ENCODE measurements at regions not wholly inside any gene's neighbourhood (a gene's known extent, or its start where the extent isn't known, plus 50 kb on each side); places are given as distances from the start of the nearest gene placed in this dataset.
"Not testable (repeated sequence)": the region's sequence is repeated elsewhere in the genome, so short reads cannot be mapped to it uniquely, and the experiment has no call there.

DNA sequence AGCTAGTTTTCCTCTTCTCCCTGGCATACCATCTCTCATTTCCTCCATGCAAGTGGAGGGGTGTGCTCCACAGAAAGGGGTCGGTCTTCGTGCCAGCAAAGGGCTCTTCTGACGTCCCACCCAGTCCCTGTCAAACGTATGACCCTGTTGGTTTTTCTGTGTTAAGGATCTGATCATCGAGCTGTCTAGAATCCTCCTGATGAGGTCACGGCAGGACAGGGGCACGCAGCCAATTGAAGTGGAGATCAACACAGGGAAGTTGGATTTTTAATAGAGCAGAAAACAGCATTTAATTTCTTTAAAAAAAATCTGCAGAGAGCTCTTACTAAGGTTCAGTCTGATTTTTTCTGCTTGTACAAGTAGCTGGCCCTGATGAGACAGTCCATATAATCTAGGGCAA is 339.4 kb downstream of the TEX29 start:
- FAIRE-seq (no peak), DNase-seq (ENCODE audit: low spot score) (no peak)

DNA sequence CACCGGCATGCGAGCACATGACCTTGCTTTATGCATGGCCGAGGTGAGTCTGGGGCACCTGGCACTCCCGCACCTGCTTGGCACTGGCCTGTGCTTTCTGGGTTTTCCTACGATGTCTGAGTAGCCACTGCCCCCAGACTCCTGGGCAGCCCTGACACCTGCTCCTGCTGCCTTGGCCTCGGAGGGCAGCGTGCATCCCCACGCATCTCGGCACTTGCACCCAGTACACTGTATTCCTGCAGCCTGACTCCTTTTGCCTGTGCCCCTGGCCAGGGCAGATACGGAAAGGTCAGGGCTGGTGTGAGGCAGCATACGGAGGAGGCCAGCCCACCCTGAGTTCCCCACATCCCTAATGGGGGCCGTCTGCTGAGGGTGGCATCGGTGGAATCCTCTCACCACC is 340.6 kb downstream of the TEX29 start:
- no peak for FAIRE-seq
- no peak for DNase-seq (ENCODE audit: low spot score)

DNA sequence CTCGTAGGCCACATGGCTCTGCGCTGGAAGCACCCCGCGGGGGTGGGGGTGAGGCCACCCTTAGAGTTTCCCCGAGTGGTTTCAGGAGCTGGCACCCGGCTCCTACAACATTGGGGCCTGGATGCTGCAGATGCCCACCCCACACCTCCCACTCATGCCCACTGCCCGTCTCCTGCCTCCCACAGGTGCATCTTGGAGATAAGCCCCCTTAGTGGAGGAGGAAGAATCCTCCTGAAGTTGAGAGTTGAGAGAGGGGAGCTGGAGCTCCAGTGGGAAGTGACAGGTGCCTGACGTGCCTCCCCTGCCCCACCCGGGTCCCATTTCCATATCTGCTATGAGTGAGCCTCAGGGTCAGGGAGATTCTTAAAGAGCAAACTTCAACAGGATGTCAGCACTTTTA is 341.3 kb downstream of the TEX29 start:
- no peak for FAIRE-seq

DNA sequence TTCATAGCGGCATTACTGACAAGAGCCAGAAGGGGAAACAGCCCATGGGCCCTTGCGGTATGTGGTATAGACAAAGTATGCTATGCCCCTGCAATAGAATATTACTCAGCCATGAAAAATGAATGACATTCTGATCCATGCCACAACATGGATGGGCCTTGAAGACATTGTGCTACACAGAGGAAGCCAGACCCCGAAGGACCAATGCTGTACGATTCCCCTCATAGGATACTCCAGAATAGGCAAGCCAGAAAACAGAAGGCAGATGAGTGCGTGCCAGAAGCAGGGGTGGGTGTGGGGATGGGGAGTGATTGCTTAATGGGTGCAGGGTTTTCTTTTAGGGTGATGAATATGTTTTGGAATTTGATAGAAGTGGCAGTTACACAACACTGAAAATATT is 342.0 kb downstream of the TEX29 start:
- FAIRE-seq, result peak; percentile 85
- no peak for DNase-seq (ENCODE audit: low spot score)

More for the DNA sequence above, 341.3 kb downstream of the TEX29 start:
- no peak for DNase-seq (ENCODE audit: low spot score)

DNA sequence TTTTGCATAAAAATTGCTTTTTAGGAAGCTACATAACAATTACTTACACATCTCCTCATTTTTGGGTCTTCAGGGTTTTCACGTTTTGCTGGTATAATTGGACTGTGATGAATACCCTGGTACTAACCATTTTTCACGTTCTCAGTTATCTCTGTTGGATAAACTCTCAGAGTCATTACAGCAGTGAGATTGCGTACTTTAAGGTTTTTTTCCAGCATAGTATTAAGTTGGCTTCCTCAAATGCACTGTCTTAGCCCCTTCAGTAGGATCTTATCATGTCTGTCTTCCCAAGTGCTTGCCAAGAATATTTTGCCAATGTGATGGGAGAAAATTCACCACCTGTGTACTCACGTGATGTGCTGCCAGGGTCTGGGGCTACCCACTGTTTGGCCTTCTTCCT is 342.5 kb downstream of the TEX29 start:
- DNase-seq (ENCODE audit: low spot score) (no peak), FAIRE-seq (no peak)

DNA sequence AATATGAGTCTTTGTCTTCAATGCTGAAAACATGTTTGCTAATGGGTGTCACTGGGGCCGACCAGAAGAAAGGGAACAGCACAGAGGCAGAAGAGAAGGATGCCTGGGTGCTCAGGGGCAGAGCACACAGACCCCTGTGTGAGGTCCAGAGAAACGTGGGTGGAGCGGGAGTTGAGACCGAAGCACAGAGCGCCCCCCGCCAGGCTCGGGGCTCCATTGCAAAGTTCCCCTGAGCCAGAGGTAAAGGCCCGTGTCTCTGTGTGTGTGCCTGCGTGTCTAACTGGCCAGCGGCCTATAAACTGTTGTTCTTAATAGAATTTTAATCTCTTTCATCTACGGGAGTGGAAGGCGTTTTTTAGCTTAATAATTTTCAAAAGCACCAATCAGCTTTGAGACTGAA is 343.1 kb downstream of the TEX29 start:
- FAIRE-seq, result no peak

DNA sequence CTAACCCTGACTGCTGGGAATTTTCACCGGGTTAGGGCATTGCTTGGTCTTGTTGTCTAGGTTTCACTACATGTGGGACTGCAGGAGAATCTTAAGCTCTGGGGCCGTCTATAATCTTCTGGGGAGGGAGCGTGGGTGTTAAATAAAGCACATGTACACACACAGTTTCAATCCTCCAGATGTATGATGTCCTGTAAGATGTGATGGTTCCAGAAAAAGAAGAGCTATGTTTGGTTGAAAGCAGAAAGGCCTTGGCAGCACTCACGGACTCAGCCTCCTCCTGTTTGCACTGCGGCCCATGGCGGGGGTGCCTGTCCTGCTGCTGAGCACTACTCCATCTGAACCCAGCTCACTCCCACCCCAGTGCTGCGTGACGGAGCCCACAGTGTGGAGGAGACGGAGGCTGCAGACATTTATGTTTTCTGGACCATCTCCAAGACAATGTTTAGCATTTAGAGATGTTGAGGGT is 343.5 kb downstream of the TEX29 start:
- FAIRE-seq (no peak), DNase-seq (ENCODE audit: low spot score) (no peak)

More for the DNA sequence above, 343.1 kb downstream of the TEX29 start:
- no peak for DNase-seq (ENCODE audit: low spot score)

DNA sequence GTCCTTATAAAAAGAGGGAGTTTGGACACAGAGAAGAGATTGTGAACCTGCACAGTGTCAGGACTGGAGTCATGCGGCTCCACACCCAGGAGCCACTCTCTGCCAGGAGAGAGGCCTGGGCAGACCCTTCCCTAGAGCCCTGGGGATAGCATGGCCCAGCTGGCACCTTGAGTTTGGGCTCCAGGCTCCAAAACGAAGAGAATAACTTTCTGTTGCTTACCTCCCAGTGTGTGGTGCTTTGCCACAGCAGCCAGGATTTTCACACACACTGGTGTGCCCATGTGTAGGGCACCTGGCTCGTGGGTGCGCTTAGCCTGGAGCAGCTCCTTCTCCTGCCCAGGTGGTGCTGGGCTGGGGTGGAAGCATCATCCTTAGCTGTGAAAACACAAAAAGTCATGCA is 344.3 kb downstream of the TEX29 start:
- FAIRE-seq (no peak), DNase-seq (ENCODE audit: low spot score) (no peak)

DNA sequence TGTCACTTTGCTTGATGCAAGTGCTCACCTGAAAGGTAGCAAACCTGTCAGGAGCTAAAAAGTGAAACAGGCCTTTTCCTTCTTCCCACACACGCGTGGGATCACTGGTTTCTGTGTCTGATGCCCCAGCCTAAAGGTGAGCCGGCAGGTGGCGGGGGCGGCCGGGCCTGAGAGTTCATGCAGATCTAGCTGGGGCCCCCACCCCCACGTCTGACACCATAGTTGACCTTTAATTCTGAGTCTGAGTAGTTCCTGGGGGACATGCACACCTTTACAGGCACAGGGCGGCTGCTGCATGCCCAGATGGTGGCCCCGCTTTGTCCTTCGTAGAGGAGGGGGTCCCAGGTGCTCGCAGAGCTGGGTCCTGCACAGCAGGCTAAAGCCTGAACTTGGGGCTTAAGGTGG is 345.3 kb downstream of the TEX29 start:
- no peak for DNase-seq (ENCODE audit: low spot score)
- no peak for FAIRE-seq

DNA sequence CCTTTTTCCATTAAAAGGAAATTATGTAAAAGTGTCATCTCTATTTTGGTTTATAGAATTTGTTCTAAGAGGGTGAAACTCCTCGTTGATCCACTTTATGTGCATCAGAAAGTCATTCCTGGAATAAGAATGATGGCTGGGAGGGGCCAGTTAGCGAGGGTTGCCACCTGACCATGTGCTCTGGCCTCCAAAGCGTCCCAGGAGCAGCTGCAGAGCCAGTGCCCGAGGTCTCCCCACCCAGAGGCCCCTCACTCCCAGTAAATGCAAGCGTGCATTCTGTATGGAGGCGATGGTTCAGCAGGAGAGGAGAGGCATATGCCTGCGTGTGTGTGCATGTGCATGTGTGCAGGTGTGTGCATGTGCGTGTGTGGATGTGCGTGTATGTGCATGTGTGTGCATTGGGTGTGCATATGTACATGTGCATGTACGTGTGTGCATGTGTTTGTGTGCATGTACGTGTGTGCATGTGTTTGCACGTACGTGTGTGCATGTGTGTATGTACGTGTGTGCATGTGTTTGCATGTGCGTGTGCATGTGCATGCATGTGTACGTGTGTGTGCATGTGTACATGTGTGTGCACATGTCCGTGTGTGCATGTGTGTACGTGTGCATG is 345.8 kb downstream of the TEX29 start:
- FAIRE-seq (peak; percentile 99), DNase-seq (ENCODE audit: low spot score) (no peak)

DNA sequence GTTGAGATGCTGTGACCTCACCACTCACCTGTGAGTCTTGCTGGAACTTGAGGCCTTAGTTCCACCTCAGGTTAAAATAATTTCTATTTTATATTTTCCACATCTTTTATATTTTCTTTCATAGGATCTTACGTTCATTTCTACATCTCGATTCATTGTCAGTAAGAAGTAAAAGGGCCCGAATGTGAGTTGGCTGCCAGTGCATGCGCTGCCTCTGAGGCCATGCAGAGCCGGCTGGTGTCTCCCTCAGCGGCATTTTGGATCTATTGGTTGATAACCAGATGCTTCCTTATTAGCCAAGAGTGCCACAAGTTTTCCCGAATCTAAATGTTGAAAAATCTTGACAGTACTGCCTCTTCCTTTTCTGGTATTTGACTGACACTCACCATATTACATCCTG is 347.3 kb downstream of the TEX29 start:
- FAIRE-seq (no peak), DNase-seq (ENCODE audit: low spot score) (no peak)

DNA sequence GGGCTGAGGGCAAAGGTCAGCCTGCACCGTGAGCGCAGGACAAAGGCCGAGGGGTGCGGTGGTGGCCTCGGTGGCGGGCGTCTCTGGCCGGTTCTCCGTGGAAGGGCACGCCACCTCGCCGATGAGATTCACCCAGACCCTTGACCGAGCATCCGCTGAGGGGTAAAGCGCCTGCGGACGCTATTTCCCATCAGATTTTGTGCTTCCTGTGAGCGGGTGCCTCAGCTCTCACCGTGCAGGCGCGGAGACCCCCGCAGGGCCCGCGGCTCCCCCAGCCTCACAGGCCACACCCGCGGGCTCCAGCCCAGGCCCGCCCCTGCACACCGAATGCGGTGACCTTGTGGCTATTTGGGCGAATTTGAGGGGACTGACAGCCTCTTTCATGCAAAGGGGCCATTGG is 348.0 kb downstream of the TEX29 start:
- DNase-seq (ENCODE audit: low spot score) (no peak), FAIRE-seq (no peak)

DNA sequence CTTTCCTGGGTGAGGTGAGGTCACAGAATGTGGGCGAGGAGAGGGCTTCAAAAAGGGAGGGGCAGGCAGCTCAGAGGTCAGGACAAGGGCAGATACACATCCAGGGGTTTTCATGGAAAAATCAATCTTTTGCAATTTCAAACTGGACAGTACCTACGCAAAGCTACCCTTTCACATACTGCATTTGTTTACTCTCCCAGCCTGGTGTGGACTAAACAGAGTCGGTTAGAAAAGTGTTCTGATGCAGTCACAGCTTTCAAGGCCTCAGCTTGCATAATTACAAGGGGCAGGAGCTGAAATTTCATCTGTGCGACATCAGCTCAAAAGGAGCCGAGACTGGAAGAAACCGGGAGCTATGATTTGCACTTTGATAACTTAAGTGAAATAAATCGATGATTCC is 351.8 kb downstream of the TEX29 start:
- FAIRE-seq; DNase-seq (ENCODE audit: low spot score): not testable (repeated sequence)

DNA sequence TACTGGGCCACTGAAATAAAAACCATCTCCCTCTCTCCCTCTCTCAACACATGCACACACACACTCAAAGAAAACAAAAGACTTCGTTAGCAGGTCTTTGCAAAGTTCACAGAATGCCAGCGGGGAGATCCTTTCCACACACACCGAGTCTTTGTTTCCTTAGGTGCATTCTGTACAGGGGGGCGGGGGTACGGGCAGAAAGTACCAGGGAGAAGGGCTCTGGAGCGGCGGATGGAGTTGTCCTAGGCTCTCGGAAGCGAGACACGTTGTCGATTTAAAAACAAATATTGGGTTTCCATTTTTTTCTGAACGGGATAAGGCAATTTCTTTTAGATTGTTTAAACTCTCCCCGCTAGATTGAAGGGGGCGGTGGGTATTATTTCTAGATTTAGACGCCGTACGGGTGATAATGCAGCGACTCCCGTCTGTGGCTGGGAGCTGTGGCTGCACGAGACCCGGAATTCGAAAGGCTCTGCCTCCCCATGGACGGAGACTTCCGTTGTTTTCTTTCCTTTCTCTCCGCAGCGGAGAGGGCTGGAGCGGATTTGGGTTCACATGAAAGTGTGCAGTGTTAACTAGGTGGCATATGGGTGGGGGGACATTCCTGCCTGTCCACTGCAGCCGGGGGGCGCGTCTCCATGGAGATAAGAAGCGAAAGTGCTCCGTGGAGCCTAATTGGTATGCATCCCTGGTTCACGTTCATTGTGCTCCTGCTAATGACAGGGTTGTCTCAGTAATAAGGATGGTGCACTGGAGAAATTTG is 357.9 kb downstream of the TEX29 start:
- not testable (repeated sequence) for DNase-seq (ENCODE audit: low spot score)
- peak; percentile 94 for FAIRE-seq

DNA sequence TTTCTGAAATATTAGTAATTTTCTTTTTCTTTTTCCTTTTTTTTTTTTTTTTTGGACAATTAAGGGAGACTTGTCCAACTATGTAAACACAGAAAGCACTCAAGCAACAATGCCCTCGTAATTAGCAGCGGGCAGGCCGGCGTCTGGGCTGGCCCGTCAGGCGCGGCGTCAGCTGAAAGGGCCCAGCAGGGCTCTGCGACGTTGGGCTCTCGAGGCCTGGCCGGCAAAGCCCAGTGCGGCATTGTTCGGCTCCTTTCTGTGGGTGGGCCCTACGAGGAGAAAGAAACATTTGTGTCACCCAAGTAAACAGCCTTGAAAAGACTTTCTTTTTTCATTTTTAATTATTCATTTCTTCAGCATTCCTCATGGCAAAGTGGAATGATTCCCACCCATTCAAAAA is 359.2 kb downstream of the TEX29 start:
- FAIRE-seq; DNase-seq (ENCODE audit: low spot score): not testable (repeated sequence)

DNA sequence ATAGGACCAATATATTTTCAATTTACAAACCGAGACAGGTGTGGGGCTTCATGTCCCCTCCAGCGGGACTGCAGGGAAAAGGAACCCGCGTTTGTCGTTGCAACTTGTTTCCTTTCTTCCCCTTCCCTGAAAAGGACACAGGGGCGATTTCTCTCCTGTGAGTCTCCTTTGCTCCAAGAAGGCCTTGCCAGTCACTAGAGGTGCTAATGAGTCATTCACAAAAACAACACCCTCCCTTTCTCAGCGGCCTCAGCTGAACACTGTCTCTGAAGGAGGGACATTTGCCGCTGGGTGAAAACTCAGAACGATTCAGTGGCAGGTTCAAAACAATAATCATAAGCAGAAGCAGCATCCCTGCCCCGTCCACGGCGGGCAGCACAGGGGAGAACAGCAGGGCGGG is 359.7 kb downstream of the TEX29 start:
- DNase-seq (ENCODE audit: low spot score); FAIRE-seq: not testable (repeated sequence)

DNA sequence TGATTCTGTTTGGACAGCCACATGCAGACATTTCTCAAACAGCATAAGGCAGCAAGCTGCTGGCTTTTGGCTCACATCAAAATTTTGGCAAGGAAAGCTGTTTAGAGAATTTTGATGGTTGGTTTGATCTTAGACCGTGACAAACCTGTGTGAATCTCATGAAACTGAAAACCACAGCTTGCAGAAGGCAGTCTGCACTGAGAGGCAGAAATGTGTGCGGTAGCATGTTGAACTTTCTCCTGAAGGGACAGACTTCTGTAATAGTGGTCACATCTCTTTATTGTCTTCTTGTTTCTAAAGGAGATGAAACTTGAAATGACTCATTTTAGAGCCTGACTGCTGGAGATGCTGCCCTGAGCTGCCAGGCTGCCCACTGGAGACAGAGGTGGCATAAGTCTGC is 371.6 kb downstream of the TEX29 start:
- not testable (repeated sequence) for FAIRE-seq; DNase-seq (ENCODE audit: low spot score)

DNA sequence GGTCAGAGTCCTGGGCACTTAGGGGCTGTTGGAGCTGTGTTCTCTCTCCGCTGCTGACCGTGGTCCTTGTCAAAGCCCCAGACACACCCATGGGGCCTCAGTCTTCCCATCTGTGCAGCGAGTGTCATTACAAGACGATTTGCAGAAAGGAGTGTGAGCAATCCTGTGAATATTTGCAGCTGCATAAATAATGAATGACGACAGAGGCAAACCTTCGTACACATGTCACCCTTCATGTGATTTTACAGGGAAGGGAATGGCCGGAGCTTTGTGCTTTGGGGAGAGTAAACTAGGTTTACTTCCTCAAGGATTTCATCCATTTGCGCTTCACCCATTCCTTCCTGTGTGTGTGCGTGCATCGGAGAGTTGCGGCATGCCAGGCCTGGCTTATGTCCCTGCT is 370.8 kb upstream of the SOX1 start:
- FAIRE-seq; DNase-seq (ENCODE audit: low spot score): not testable (repeated sequence)

DNA sequence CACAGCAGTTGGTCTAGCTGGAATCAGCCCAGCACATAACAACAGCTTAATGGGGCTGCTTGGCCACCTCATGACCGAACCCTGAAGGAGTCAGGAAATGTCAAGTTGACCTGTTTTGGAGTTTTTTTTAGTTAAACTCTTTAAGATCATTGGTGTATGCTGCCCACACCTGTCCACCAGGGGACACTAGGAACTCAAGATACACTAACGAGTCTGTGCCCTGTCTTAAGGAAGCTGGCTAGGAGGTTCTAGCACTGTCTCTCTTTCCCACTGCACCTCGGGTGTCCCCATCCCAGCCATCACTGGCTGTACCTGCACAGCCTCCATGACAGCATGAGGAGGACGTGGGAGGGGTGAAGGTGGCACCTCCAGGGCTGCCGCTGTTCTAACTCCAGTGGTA is 364.9 kb upstream of the SOX1 start:
- FAIRE-seq; DNase-seq (ENCODE audit: low spot score): not testable (repeated sequence)
